ENCODE measurements at regions not wholly inside any gene's neighbourhood (a gene's known extent, or its start where the extent isn't known, plus 50 kb on each side); places are given as distances from the start of the nearest gene placed in this dataset.
A peak's percentile ranks its signal among the peaks of the same experiment; 100 is the strongest.

GRCh38 chr2:128473175-128474035 lies 154.7 kb upstream of the HS6ST1 start:
- DNase-seq, result peak; percentile 52
- ChIA-PET POLR2A (no interaction called here), CTCF (interaction anchor here (0.6 kb wide), 1 partner anchor 1460 kb away, joined by 3 read pairs; no protein-coding TSS in a partner anchor)
- peaks cover 8% of the 10 kb centered on the region for H3K4me1 Mint-ChIP-seq
- H3K27ac Mint-ChIP-seq, result peak overlapping the region; percentile 78
- H3K9me3 Mint-ChIP-seq, result peaks cover 21% of the 10 kb centered on the region
- peak overlapping the region; percentile 40 for H3K4me3 Mint-ChIP-seq
- peaks cover 3% of the 10 kb centered on the region for H3K27me3 Mint-ChIP-seq
- H3K36me3 Mint-ChIP-seq (ENCODE audit: low read depth), result peaks cover 3% of the 10 kb centered on the region

- peaks cover 8% of the 10 kb centered on the region for H3K4me1 Mint-ChIP-seq
- no peak overlapping the region for H3K4me3 Mint-ChIP-seq
- peaks cover 14% of the 10 kb centered on the region for H3K9me3 Mint-ChIP-seq
- no peak overlapping the region for H3K27ac Mint-ChIP-seq
- DNase-seq, result no peak
- peaks cover 3% of the 10 kb centered on the region for H3K27me3 Mint-ChIP-seq
- peaks cover 3% of the 10 kb centered on the region for H3K36me3 Mint-ChIP-seq (ENCODE audit: low read depth)
- ChIA-PET CTCF (no interaction called here), POLR2A (no interaction called here)
These were observed 155.6 kb upstream of the HS6ST1 start for GRCh38 chr2:128474036-128474955.

- H3K9me3 Mint-ChIP-seq, result peaks cover 7% of the 10 kb centered on the region
- peaks cover 3% of the 10 kb centered on the region for H3K36me3 Mint-ChIP-seq (ENCODE audit: low read depth)
- ChIA-PET POLR2A (no interaction called here), CTCF (no interaction called here)
- DNase-seq, result no peak
- peaks cover 8% of the 10 kb centered on the region for H3K4me1 Mint-ChIP-seq
- H3K4me3 Mint-ChIP-seq, result no peak overlapping the region
- no peak overlapping the region for H3K27ac Mint-ChIP-seq
- H3K27me3 Mint-ChIP-seq, result peaks cover 3% of the 10 kb centered on the region
These were observed 156.3 kb upstream of the HS6ST1 start for GRCh38 chr2:128474962-128475361.

- H3K4me1 Mint-ChIP-seq, result peaks cover 8% of the 10 kb centered on the region
- no peak overlapping the region for H3K27ac Mint-ChIP-seq
- peaks cover 3% of the 10 kb centered on the region for H3K27me3 Mint-ChIP-seq
- DNase-seq, result no peak
- peaks cover 2% of the 10 kb centered on the region for H3K9me3 Mint-ChIP-seq
- CTCF ChIA-PET, result no interaction called here
- peaks cover 2% of the 10 kb centered on the region for H3K36me3 Mint-ChIP-seq (ENCODE audit: low read depth)
- H3K4me3 Mint-ChIP-seq, result no peak overlapping the region
- POLR2A ChIA-PET, result no interaction called here
These were observed 157.0 kb upstream of the HS6ST1 start for GRCh38 chr2:128475427-128476211.

GRCh38 chr2:128477026-128477820 lies 158.6 kb upstream of the HS6ST1 start:
- DNase-seq, result no peak
- POLR2A ChIA-PET, result no interaction called here
- no peak overlapping the region for H3K27ac Mint-ChIP-seq
- no peaks in the 10 kb centered on the region for H3K9me3 Mint-ChIP-seq
- H3K4me1 Mint-ChIP-seq, result peaks cover 8% of the 10 kb centered on the region
- no peaks in the 10 kb centered on the region for H3K36me3 Mint-ChIP-seq (ENCODE audit: low read depth)
- peaks cover 3% of the 10 kb centered on the region for H3K27me3 Mint-ChIP-seq
- CTCF ChIA-PET, result no interaction called here
- H3K4me3 Mint-ChIP-seq, result no peak overlapping the region

- Mint-ChIP-seq H3K27ac (no peak overlapping the region), H3K27me3 (peaks cover 3% of the 10 kb centered on the region), H3K36me3 (ENCODE audit: low read depth) (no peaks in the 10 kb centered on the region), H3K4me3 (no peak overlapping the region), H3K9me3 (no peaks in the 10 kb centered on the region), H3K4me1 (peaks cover 5% of the 10 kb centered on the region)
- CTCF ChIA-PET, result no interaction called here
- POLR2A ChIA-PET, result no interaction called here
- no peak for DNase-seq
These were observed 159.2 kb upstream of the HS6ST1 start for GRCh38 chr2:128477891-128478290.

- Mint-ChIP-seq H3K4me3 (no peak overlapping the region), H3K9me3 (no peaks in the 10 kb centered on the region), H3K4me1 (no peaks in the 10 kb centered on the region), H3K27me3 (peaks cover 5% of the 10 kb centered on the region), H3K36me3 (ENCODE audit: low read depth) (no peaks in the 10 kb centered on the region), H3K27ac (no peak overlapping the region)
- ChIA-PET CTCF (no interaction called here), POLR2A (no interaction called here)
- peak; percentile 10 for DNase-seq
These were observed 167.3 kb upstream of the HS6ST1 start for GRCh38 chr2:128485761-128486639.

- ChIA-PET POLR2A (no interaction called here), CTCF (no interaction called here)
- no peaks in the 10 kb centered on the region for H3K36me3 Mint-ChIP-seq (ENCODE audit: low read depth)
- peaks cover 5% of the 10 kb centered on the region for H3K27me3 Mint-ChIP-seq
- no peaks in the 10 kb centered on the region for H3K4me1 Mint-ChIP-seq
- H3K4me3 Mint-ChIP-seq, result no peak overlapping the region
- H3K27ac Mint-ChIP-seq, result no peak overlapping the region
- H3K9me3 Mint-ChIP-seq, result no peaks in the 10 kb centered on the region
- DNase-seq, result no peak
These were observed 168.1 kb upstream of the HS6ST1 start for GRCh38 chr2:128486640-128487375.

GRCh38 chr2:128487650-128488387 lies 169.2 kb upstream of the HS6ST1 start:
- ChIA-PET POLR2A (no interaction called here), CTCF (no interaction called here)
- Mint-ChIP-seq H3K27ac (no peak overlapping the region), H3K9me3 (no peaks in the 10 kb centered on the region), H3K4me1 (no peaks in the 10 kb centered on the region), H3K4me3 (no peak overlapping the region), H3K27me3 (peaks cover 5% of the 10 kb centered on the region), H3K36me3 (ENCODE audit: low read depth) (no peaks in the 10 kb centered on the region)
- DNase-seq, result no peak

- ChIA-PET CTCF (no interaction called here), POLR2A (no interaction called here)
- Mint-ChIP-seq H3K27me3 (peaks cover 5% of the 10 kb centered on the region), H3K9me3 (no peaks in the 10 kb centered on the region), H3K4me3 (no peak overlapping the region), H3K4me1 (no peaks in the 10 kb centered on the region), H3K27ac (no peak overlapping the region), H3K36me3 (ENCODE audit: low read depth) (no peaks in the 10 kb centered on the region)
- no peak for DNase-seq
These were observed 169.8 kb upstream of the HS6ST1 start for GRCh38 chr2:128488434-128488833.

Data from activated CD4-positive, alpha-beta memory T cell treated with anti-CD3 and anti-CD28 coated beads, Interleukin-2, amount 10 ng/mL, durations not matched to agents 7 days and 5 days (primary cell).